A673 (cell line): ENCODE measurements at regions not wholly inside any gene's neighbourhood (a gene's known extent, or its start where the extent isn't known, plus 50 kb on each side); places are given as distances from the start of the nearest gene placed in this dataset.

Source experiments
- CTCF ChIP-seq: fragments of 300-800, 200-600 bp; sonication (generic); conservative IDR thresholded peaks from 2 replicates; pipeline ENCODE4 v1.5.1; 2017; ENCODE audit warnings: low read depth, mild to moderate bottlenecking, antibody characterized with exemption, low read length, moderate library complexity, mixed read lengths
- EZH2 ChIP-seq: fragments of 200-600 bp; sonication (generic); IDR thresholded peaks from 2 replicates; pipeline ENCODE4 v1.6.1; 2017; ENCODE audit warnings: borderline replicate concordance, low read depth, mild to moderate bottlenecking, mixed read lengths, antibody characterized with exemption, low read length; ENCODE audit not compliant: poor library complexity, severe bottlenecking

- no peak for TF ChIP-seq CTCF
- TF ChIP-seq EZH2 = no peak
Observed at GRCh38 chr6:168873278-168874190, 380.1 kb downstream of the THBS2 start.
